Stimulated activated CD4-positive, alpha-beta T cell treated with anti-CD3 and anti-CD28 coated beads, Interleukin-15, amount 100 ng/mL, for 48 hours (primary cell): ENCODE measurements at regions not wholly inside any gene's neighbourhood (a gene's known extent, or its start where the extent isn't known, plus 50 kb on each side); places are given as distances from the start of the nearest gene placed in this dataset.
"Not testable (repeated sequence)": the region's sequence is repeated elsewhere in the genome, so short reads cannot be mapped to it uniquely, and the experiment has no call there.

Source experiments
- DNase-seq, 2 donors: peaks; one replicate each; pipeline ENCODE4 v3.0.0-alpha.2; 2020; ENCODE audit warnings: low read depth in 2 of 2

GRCh38 chr4:77510367-77510766 lies 95.3 kb upstream of the CXCL13 start:
- no peak for DNase-seq

GRCh38 chr4:77525538-77525937 lies 80.1 kb upstream of the CXCL13 start:
- DNase-seq, result no peak

GRCh38 chr4:77527900-77528299 lies 77.7 kb upstream of the CXCL13 start:
- DNase-seq, result not testable (repeated sequence)

- DNase-seq, result no peak
Observed at GRCh38 chr4:77538144-77538543, 67.5 kb upstream of the CXCL13 start.

- DNase-seq, result no peak
Observed at GRCh38 chr4:77538574-77539157, 67.0 kb upstream of the CXCL13 start.
